ENCODE measurements at regions not wholly inside any gene's neighbourhood (a gene's known extent, or its start where the extent isn't known, plus 50 kb on each side); places are given as distances from the start of the nearest gene placed in this dataset.

DNA sequence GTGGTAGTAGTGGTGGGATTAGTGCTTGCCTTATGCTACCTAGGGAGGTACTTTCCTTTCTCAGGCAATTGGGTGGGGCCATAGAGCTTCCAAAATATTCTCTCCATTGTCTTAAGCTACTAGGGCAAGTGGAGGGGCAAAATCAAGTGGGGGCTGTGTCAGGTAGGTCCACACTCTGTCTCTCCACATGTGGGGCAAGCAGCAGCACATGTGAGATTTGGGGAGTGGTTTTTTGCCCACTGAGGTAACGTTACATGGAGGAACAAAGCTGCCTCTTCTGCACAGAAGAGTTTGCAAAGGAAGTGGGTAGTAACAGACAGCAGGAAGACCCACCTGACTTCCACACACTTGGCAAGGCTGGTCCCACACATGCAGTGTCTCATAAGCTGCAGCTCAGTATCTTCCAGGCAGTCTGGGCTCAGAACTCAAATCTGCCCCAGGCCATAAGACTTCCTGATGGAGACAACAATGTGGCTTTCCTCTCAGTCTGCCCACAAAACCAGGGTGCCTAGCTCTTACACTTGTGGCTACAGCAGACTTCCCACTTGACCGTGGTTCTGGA is 1581.5 kb upstream of the PCDH20 start:
- TF ChIP-seq, protein P1, sequence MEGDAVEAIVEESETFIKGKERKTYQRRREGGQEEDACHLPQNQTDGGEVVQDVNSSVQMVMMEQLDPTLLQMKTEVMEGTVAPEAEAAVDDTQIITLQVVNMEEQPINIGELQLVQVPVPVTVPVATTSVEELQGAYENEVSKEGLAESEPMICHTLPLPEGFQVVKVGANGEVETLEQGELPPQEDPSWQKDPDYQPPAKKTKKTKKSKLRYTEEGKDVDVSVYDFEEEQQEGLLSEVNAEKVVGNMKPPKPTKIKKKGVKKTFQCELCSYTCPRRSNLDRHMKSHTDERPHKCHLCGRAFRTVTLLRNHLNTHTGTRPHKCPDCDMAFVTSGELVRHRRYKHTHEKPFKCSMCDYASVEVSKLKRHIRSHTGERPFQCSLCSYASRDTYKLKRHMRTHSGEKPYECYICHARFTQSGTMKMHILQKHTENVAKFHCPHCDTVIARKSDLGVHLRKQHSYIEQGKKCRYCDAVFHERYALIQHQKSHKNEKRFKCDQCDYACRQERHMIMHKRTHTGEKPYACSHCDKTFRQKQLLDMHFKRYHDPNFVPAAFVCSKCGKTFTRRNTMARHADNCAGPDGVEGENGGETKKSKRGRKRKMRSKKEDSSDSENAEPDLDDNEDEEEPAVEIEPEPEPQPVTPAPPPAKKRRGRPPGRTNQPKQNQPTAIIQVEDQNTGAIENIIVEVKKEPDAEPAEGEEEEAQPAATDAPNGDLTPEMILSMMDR (IDR thresholded peaks at IDR 0.05; ENCODE audit: low read depth, low read length): no peak
- DNase-seq (ENCODE audit: extremely low read depth, low read depth): no peak

DNA sequence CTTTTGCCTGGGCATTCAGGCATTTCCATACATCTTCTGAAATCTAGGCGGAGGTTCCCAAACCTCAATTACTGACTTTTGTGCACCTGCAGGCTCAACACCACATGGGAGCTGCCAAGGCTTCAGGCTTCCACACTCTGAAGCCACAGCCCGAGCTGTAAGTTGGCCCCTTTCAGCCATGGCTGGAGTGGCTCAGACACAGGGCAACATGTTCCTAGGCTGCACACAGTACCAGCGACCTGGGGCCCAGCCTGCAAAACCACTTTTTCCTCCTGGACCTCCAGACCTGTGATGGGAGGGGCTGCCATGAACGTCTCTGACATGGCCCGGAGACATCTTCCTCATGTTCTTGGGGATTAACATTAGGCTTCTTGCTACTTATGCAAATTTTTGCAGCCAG is 1558.2 kb upstream of the PCDH20 start:
- TF ChIP-seq, protein P1 (IDR thresholded peaks at IDR 0.05; ENCODE audit: low read depth, low read length): no peak

DNA sequence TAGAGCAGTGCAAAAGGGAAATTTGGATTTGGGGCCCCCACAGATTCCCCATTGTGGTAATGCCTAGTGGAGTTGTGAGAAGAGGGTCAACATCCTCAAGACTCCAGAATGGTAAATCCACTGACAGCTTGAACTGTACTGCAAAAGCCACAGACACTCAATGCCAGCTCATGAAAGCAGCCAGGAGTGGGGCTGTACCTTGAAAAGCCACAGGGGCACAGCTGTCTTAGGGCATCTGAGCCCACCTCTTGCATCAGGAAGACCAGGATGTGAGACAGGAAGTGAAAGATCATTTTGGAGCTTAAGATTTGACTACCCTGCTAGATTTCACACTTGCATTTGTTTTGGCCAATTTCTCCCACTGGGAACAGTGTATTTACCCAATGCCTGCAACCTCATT is 1548.9 kb upstream of the PCDH20 start:
- DNase-seq (ENCODE audit: extremely low read depth, low read depth): no peak
- TF ChIP-seq, protein P1 (IDR thresholded peaks at IDR 0.05; ENCODE audit: low read depth, low read length): no peak

More for the DNA sequence above, 1558.2 kb upstream of the PCDH20 start:
- no peak for DNase-seq (ENCODE audit: extremely low read depth, low read depth)

DNA sequence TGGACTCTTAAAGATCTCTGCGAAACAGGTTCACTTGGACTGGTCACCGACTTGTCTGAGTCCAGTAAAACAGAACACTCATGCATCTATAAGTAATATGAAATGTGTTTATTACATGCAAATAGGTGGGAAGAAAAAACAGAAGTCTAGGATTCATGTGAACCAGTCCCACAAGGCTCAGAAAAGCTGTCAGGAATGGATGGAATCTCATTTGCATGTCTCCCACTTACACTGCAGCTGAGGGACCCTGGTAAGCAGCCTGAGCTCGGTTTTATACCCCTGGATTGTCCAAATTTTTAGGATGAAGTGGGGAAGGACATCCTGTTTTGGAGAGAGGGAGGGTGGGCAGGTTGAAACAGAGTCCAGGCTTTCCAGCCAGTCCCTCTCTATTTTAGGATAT is 1545.1 kb upstream of the PCDH20 start:
- TF ChIP-seq, protein P1 (IDR thresholded peaks at IDR 0.05; ENCODE audit: low read depth, low read length): no peak
- no peak for DNase-seq (ENCODE audit: extremely low read depth, low read depth)

DNA sequence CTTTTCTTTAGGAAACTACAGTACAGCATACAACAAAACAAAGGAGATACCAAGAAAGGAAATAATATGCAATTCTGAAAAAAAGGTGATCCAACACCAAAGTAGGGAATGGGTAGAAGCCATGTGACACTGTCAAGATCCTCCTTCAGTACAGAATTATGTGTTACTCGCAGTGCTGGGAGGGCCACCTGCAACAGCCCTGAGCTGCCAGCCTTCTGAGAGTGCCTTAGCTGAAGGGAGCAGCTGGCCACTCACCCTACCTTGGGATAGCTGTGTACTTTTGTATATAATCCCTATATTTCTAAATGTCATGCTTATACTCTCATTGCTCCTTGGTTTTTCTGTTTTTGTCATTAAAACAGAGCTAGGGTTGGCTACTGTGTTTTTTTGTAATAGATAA is 1518.2 kb upstream of the PCDH20 start:
- DNase-seq (ENCODE audit: extremely low read depth, low read depth): no peak
- TF ChIP-seq, protein P1 (IDR thresholded peaks at IDR 0.05; ENCODE audit: low read depth, low read length): no peak

DNA sequence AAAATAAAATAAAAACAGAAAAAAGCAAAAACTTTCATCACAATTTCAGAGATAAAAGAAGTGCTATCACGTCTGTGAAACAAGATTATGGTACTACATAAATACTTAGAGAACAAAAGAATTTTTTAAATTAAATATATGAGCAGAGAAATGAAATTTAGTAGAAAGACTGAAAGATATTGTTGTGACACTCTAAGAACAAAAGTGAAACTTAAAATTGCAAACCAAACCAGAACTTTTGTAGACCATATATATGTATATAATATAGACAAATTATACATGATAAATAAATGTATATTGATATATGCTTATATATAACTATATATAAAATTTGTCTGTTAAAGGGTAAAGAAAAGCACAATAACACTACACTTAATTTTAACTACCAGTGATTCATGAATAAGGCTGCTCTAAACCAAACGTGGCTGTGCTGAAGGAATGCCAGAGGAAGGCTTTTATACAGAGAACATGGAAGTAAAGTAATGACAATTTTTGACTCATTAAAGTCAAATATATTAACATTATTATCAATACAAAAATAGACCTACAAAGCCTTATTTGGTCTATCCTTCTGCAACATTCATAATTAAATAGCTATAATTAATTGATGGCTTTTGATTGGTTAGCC is 1516.7 kb upstream of the PCDH20 start:
- DNase-seq (ENCODE audit: extremely low read depth, low read depth): no peak
- TF ChIP-seq, protein P1 (IDR thresholded peaks at IDR 0.05; ENCODE audit: low read depth, low read length): no peak

DNA sequence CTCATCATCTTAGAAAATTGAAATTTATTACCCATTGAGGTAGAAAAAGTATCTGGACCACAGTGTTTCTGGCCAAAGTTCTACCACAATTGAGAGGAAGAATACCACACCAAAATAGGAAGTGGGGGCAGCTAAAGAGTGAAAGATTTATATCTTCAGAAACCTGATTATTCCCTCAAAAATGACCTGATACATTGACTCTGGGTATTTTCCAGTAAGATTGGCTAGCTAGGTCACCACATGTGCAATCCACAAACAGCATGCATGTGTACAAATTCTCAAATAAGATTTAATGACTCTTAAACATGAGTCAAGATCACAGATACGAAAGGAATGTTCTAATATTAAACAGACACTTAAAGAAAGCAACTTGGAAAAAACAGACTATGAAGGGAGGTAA is 1516.2 kb upstream of the PCDH20 start:
- TF ChIP-seq, protein P1 (IDR thresholded peaks at IDR 0.05; ENCODE audit: low read depth, low read length): no peak
- DNase-seq (ENCODE audit: extremely low read depth, low read depth): no peak

All from AG09319 (cell line).